Right lobe of liver (tissue), 4 donors: ENCODE measurements at regions not wholly inside any gene's neighbourhood (a gene's known extent, or its start where the extent isn't known, plus 50 kb on each side); places are given as distances from the start of the nearest gene placed in this dataset.

Experiments
- POLR2A ChIP-seq: fragments of 450-650 bp; IDR thresholded peaks from one replicate; pipeline ENCODE4 v1.6.1; 2017; ENCODE audit warnings: antibody characterized with exemption, mild to moderate bottlenecking
- TF ChIP-seq, protein P1 (sequence below), 4 donors: fragments of 200-600 bp in 3 of 4; fragments of 450-650 bp in 1 of 4; IDR thresholded peaks; one replicate each; pipeline versions ENCODE4 v1.5.1 to v1.8.0; 2016 to 2022; ENCODE audit warnings: antibody characterized with exemption in 4 of 4, mild to moderate bottlenecking in 2 of 4
- donor health status: DM: no; HTN: no; CAD: no.
- donor health status: DM: no; HTN: no; CAD: no.
- donor health status: DM: no; HTN: yes; CAD: no.

DNA sequence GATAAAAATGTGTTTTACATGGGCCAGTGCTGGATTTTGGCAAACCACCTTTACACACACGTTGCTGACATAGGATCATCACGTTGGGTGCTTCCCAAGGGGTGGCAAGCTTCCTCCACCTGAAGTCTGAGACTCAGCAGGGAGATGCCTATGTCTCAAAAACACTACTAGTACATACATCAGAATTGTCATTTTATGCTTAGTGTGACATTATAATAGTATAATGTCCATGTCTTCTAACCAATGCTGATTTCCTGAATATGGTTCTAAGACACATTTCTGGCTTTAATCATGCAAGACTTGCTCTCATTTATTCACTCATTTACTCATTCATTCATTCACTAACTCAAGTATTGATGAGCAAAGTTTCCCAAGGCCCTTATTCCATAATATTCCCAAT lies 322.3 kb downstream of the LNPK start:
- TF ChIP-seq, protein P1, sequence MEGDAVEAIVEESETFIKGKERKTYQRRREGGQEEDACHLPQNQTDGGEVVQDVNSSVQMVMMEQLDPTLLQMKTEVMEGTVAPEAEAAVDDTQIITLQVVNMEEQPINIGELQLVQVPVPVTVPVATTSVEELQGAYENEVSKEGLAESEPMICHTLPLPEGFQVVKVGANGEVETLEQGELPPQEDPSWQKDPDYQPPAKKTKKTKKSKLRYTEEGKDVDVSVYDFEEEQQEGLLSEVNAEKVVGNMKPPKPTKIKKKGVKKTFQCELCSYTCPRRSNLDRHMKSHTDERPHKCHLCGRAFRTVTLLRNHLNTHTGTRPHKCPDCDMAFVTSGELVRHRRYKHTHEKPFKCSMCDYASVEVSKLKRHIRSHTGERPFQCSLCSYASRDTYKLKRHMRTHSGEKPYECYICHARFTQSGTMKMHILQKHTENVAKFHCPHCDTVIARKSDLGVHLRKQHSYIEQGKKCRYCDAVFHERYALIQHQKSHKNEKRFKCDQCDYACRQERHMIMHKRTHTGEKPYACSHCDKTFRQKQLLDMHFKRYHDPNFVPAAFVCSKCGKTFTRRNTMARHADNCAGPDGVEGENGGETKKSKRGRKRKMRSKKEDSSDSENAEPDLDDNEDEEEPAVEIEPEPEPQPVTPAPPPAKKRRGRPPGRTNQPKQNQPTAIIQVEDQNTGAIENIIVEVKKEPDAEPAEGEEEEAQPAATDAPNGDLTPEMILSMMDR (IDR thresholded peaks at IDR 0.05) = no peak
- TF ChIP-seq POLR2A = no peak
